ENCODE measurements at regions not wholly inside any gene's neighbourhood (a gene's known extent, or its start where the extent isn't known, plus 50 kb on each side); places are given as distances from the start of the nearest gene placed in this dataset.

DNA sequence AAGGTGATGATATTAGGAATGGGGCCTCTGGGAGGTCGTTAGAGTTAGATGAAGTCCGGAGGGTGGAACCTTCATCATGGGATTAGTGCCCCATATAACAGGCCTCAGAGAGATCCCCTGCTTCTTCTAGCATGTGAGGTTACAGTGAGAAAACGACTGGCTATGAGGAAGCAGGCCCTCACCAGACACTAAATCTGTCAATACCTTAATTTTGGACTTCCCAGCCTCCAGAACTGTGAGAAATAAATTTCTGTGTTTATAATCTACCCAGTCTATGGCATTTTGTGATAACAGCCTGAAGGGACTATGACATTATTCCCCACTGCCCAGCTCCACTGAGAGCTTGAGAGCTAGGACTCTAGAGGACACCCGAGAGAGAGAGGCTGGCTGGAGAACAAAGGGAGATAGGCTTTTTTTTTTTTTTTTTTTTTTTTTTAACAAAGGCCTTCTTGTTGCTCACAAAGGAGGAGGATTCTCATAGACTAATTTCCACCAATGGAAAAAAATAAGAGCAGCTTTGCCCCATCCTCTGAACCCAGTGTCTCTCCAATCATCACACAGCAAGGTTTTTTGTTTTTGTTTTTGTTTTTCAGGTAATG, 87.8 kb upstream of the EEA1 start:
- Mint-ChIP-seq H3K9me3 (no peaks in the 10 kb centered on the region), H3K36me3 (ENCODE audit: low read depth) (no peaks in the 10 kb centered on the region), H3K27ac (no peak overlapping the region), H3K4me3 (no peak overlapping the region), H3K4me1 (peaks cover 8% of the 10 kb centered on the region), H3K27me3 (ENCODE audit: low read depth) (peaks cover 6% of the 10 kb centered on the region)
- TF ChIP-seq, protein P1, sequence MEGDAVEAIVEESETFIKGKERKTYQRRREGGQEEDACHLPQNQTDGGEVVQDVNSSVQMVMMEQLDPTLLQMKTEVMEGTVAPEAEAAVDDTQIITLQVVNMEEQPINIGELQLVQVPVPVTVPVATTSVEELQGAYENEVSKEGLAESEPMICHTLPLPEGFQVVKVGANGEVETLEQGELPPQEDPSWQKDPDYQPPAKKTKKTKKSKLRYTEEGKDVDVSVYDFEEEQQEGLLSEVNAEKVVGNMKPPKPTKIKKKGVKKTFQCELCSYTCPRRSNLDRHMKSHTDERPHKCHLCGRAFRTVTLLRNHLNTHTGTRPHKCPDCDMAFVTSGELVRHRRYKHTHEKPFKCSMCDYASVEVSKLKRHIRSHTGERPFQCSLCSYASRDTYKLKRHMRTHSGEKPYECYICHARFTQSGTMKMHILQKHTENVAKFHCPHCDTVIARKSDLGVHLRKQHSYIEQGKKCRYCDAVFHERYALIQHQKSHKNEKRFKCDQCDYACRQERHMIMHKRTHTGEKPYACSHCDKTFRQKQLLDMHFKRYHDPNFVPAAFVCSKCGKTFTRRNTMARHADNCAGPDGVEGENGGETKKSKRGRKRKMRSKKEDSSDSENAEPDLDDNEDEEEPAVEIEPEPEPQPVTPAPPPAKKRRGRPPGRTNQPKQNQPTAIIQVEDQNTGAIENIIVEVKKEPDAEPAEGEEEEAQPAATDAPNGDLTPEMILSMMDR (IDR thresholded peaks at IDR 0.05; ENCODE audit: unreplicated experiment in 3 of 3) = no peak

DNA sequence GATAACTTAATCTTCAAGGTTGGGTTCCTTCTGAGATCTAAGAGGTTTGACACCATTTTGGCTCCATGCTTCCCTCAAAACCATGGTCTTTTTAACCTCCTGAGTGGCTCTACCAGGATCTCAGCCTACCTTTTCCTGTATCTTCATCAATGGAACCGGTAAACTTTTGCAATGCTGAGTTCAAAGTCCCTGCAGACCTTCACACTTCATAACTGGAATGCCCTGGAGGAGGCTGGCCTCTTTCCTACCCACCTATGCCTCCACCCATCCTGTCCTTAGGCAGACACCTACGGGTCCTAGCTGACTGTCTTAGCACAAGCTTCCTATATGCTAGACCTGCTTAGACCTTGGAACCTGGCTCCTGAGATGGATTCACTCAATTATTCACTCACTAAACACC, 89.5 kb upstream of the EEA1 start:
- Mint-ChIP-seq H3K4me1 (peaks cover 8% of the 10 kb centered on the region), H3K27ac (no peak overlapping the region), H3K36me3 (ENCODE audit: low read depth) (no peaks in the 10 kb centered on the region), H3K4me3 (no peak overlapping the region), H3K9me3 (no peaks in the 10 kb centered on the region), H3K27me3 (ENCODE audit: low read depth) (peaks cover 3% of the 10 kb centered on the region)
- TF ChIP-seq, protein P1 (IDR thresholded peaks at IDR 0.05; ENCODE audit: unreplicated experiment in 3 of 3) = no peak

DNA sequence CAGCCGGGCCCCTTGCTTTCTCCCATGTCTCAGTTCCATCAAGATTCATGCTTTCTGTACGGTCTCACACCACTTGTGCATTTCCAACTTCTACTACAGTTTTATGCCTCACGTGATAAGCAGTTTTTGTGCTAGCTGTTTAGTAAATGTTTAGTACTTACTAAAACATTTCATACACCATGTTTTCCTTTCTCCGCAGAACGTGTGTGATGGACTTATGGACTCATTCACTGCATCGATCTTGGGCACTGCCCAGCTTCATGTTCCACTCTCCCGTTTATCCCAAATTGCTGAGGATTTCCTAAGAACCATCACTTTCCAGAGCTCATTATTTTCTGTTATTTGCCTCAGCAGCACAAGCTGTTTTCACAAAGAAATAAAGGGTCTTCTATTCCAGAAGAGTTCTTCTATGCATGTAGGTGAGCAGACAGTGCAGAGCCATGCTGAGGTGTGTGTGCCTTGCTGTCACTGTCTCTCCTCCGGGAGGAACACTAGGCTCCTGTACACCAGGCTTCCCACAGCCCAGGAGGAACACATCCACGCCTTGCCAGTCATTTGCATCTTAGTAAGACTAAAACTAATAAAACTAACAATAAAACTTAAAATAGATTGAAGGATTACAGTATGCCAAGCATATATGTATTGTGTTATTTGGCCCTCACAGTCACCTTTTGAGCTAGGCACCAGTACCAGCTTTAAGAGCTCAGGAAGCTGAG, 90.3 kb upstream of the EEA1 start:
- peaks cover 3% of the 10 kb centered on the region for H3K27me3 Mint-ChIP-seq (ENCODE audit: low read depth)
- no peaks in the 10 kb centered on the region for H3K9me3 Mint-ChIP-seq
- H3K4me1 Mint-ChIP-seq = peaks cover 8% of the 10 kb centered on the region
- H3K4me3 Mint-ChIP-seq = no peak overlapping the region
- no peaks in the 10 kb centered on the region for H3K36me3 Mint-ChIP-seq (ENCODE audit: low read depth)
- TF ChIP-seq, protein P1 (IDR thresholded peaks at IDR 0.05; ENCODE audit: unreplicated experiment in 3 of 3) = no peak
- peak overlapping the region in 1 of 3 experiments; percentile 70 for H3K27ac Mint-ChIP-seq

DNA sequence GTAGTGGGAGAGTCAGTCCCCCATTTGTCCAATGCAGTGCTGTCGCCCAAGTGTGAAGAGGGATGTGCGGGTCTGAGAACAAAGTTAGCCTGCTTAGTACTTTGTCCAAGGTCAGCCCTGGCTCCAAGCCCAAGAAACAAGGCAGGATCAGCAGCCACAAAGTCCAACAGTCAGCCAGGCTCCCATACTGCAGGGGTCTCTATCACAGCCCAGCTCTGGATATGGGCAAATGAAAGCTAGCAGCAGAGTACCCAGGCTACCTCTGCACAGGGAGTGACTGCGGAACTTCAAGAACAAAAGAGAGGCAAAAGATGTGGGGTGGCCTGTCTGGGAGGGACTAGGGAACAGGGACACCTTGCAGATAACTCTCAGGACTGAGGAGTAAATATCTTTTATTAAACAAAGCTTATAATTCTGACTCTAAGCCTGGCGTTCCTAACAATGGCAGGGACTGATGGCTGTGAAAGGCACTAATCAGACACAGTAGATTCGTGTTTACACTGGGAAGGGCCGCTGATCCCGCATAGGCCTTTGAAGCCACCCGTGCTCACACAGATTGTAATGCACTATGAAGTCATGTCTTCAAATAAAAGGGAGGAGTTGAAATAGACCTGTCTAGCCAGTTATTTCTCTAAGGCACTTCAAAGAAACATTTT, 91.0 kb upstream of the EEA1 start:
- Mint-ChIP-seq H3K27me3 (ENCODE audit: low read depth) (no peaks in the 10 kb centered on the region), H3K27ac (peak overlapping the region; percentile 36 to 70 (median 50)), H3K9me3 (no peaks in the 10 kb centered on the region), H3K36me3 (ENCODE audit: low read depth) (no peaks in the 10 kb centered on the region), H3K4me1 (peaks cover 8% of the 10 kb centered on the region), H3K4me3 (no peak overlapping the region)
- TF ChIP-seq, protein P1 (IDR thresholded peaks at IDR 0.05; ENCODE audit: unreplicated experiment in 3 of 3) = no peak

DNA sequence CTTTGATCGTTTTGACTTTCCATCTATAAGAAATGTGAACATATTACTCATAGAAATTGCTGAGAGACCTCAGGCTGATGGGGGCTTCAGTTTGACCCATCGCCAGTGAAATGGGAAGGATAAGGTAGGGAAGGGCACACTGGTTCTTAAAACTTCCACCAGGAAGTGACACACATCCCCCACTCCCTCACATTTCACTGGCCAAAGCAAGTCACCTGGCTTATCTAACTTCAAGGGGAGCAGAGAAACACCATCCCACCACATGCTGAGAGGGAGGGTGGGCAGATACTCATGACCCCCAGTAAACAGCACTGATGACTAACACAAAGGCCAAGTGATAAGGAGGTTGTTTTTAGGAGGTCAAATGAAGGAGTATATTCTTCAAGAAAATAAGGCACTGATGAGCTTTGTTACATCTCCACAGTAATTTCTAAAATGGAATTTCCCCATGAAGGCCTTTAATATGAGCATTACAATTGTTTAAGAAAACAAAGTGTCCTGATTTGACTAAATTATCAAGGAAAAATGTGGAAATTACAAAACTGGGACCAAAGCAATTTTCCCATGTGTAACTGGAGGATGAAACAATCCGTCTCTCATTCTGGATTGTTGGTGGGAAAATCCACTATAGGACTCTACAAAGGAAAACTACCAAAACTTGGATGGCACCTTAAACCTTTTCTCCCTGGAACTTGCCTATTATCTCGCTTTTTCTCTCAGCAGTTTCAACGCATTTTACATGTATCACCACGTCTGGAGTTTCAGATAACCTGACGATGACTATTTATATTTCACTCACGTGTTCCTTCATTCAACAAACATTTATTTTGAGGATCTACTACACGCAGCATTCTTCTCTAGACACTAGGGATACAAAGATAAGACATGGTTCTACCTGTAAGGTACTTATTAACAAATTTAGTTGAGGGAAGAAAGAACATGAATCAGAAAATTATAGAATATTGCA, 91.8 kb upstream of the EEA1 start:
- Mint-ChIP-seq H3K36me3 (ENCODE audit: low read depth) (no peaks in the 10 kb centered on the region), H3K27ac (peak overlapping the region; percentile 36 to 70 (median 50)), H3K27me3 (ENCODE audit: low read depth) (no peaks in the 10 kb centered on the region), H3K4me3 (no peak overlapping the region), H3K4me1 (peaks cover 4% of the 10 kb centered on the region), H3K9me3 (no peaks in the 10 kb centered on the region)
- TF ChIP-seq, protein P1 (IDR thresholded peaks at IDR 0.05; ENCODE audit: unreplicated experiment in 3 of 3) = no peak

Measured in nephron (organoid).